ENCODE measurements at regions not wholly inside any gene's neighbourhood (a gene's known extent, or its start where the extent isn't known, plus 50 kb on each side); places are given as distances from the start of the nearest gene placed in this dataset.

GRCh38 chr2:149739171-149739882, 151.8 kb upstream of the MMADHC start:
- ChIA-PET CTCF (no interaction called here), POLR2A (no interaction called here)
- Histone ChIP-seq H3K27me3 (ENCODE audit: control insufficient read depth, insufficient read depth, low read length) (no peaks in the 10 kb centered on the region), H3K9me3 (ENCODE audit: control insufficient read depth, insufficient read depth, low read depth, low read length) (peaks cover 6% of the 10 kb centered on the region; the same call in 1 of the 2 replicates), H3K4me3 (ENCODE audit: low read depth in 2 of 2, low read length in 2 of 2) (no peak overlapping the region), H3K36me3 (ENCODE audit: control insufficient read depth, insufficient read depth, low read length) (no peaks in the 10 kb centered on the region), H3K4me1 (ENCODE audit: control insufficient read depth, insufficient read depth, low read length) (no peaks in the 10 kb centered on the region), H3K27ac (ENCODE audit: low read length) (peak overlapping the region; percentile 24; the same call in 1 of the 2 replicates)
- no TSS peak for BruUV-seq (replicated peaks)
- in situ Hi-C loops (cut with HindIII; ENCODE audit: low pct_unique_long_range_greater_than_20kb, low sequenced_read_pairs): no loop called here
- TF ChIP-seq TCF7L2 (IDR thresholded peaks at IDR 0.05; ENCODE audit: low read depth, low read length): no peak
- TF ChIP-seq REST (IDR thresholded peaks at IDR 0.05; ENCODE audit: insufficient read depth in 1 of 2, low read depth in 2 of 2, low read length in 1 of 2): no peak
- TF ChIP-seq CTCF (IDR thresholded peaks at IDR 0.05): no peak
- no peak for TF ChIP-seq SIN3A (IDR thresholded peaks at IDR 0.05; ENCODE audit: borderline replicate concordance, insufficient read depth, low read depth, low read length)
- TF ChIP-seq POLR2AphosphoS5 (IDR thresholded peaks at IDR 0.05; ENCODE audit: low read depth, low read length): no peak
- intact Hi-C loops (cut with micrococcal nuclease; ENCODE audit: unreplicated experiment): no loop called here
- ATAC-seq (no peak), DNase-seq (ENCODE audit: low read depth, low spot score) (no peak)

GRCh38 chr2:149738767-149739166, 151.2 kb upstream of the MMADHC start:
- CTCF ChIA-PET: no interaction called here
- no peak for DNase-seq (ENCODE audit: low read depth, low spot score)
- H3K4me3 ChIP-seq (ENCODE audit: low read depth in 2 of 2, low read length in 2 of 2): no peak overlapping the region
- no peaks in the 10 kb centered on the region for H3K27me3 ChIP-seq (ENCODE audit: control insufficient read depth, insufficient read depth, low read length)
- H3K9me3 ChIP-seq (ENCODE audit: control insufficient read depth, insufficient read depth, low read depth, low read length): peaks cover 6% of the 10 kb centered on the region; the same call in 1 of the 2 replicates
- intact Hi-C loops (cut with micrococcal nuclease; ENCODE audit: unreplicated experiment) (no loop called here), in situ Hi-C loops (cut with HindIII; ENCODE audit: low pct_unique_long_range_greater_than_20kb, low sequenced_read_pairs) (no loop called here)
- TF ChIP-seq SIN3A (IDR thresholded peaks at IDR 0.05; ENCODE audit: borderline replicate concordance, insufficient read depth, low read depth, low read length) (no peak), POLR2AphosphoS5 (IDR thresholded peaks at IDR 0.05; ENCODE audit: low read depth, low read length) (no peak), REST (IDR thresholded peaks at IDR 0.05; ENCODE audit: insufficient read depth in 1 of 2, low read depth in 2 of 2, low read length in 1 of 2) (no peak), TCF7L2 (IDR thresholded peaks at IDR 0.05; ENCODE audit: low read depth, low read length) (no peak), CTCF (IDR thresholded peaks at IDR 0.05) (no peak)
- H3K4me1 ChIP-seq (ENCODE audit: control insufficient read depth, insufficient read depth, low read length): no peaks in the 10 kb centered on the region
- no TSS peak for BruUV-seq (replicated peaks)
- no peak overlapping the region; the same call in 1 of the 2 replicates for H3K27ac ChIP-seq (ENCODE audit: low read length)
- POLR2A ChIA-PET: no interaction called here
- no peaks in the 10 kb centered on the region for H3K36me3 ChIP-seq (ENCODE audit: control insufficient read depth, insufficient read depth, low read length)
- ATAC-seq: no peak
